GM19240 (cell line): ENCODE measurements at regions not wholly inside any gene's neighbourhood (a gene's known extent, or its start where the extent isn't known, plus 50 kb on each side); places are given as distances from the start of the nearest gene placed in this dataset.
"Not testable (repeated sequence)": the region's sequence is repeated elsewhere in the genome, so short reads cannot be mapped to it uniquely, and the experiment has no call there.

Experiments
- DNase-seq: peaks from one replicate; pipeline ENCODE4 v3.0.0; 2011; ENCODE audit warnings: low spot score; ENCODE audit not compliant: insufficient read length

- no peak for DNase-seq
Observed at GRCh38 chr4:155473420-155474095, 96.8 kb upstream of the MAP9 start.

- DNase-seq = no peak
Observed at GRCh38 chr4:155468282-155468681, 91.5 kb upstream of the MAP9 start.

GRCh38 chr4:155450676-155451075 lies 73.9 kb upstream of the MAP9 start:
- DNase-seq = no peak

- no peak for DNase-seq
Observed at GRCh38 chr4:155445306-155445705, 68.5 kb upstream of the MAP9 start.

GRCh38 chr4:155444721-155445120 lies 68.0 kb upstream of the MAP9 start:
- no peak for DNase-seq

- peak; percentile 1 for DNase-seq
Observed at GRCh38 chr4:155442267-155443105, 65.7 kb upstream of the MAP9 start.

- DNase-seq = no peak
Observed at GRCh38 chr4:155441475-155441874, 64.7 kb upstream of the MAP9 start.

GRCh38 chr4:155439760-155440159 lies 63.0 kb upstream of the MAP9 start:
- DNase-seq = not testable (repeated sequence)

- DNase-seq = no peak
Observed at GRCh38 chr4:155434904-155435303, 58.1 kb upstream of the MAP9 start.

- no peak for DNase-seq
Observed at GRCh38 chr4:155434366-155434765, 57.6 kb upstream of the MAP9 start.

- no peak for DNase-seq
Observed at GRCh38 chr4:155433636-155434360, 57.0 kb upstream of the MAP9 start.

GRCh38 chr4:155430895-155431795 lies 54.4 kb upstream of the MAP9 start:
- DNase-seq = no peak

- no peak for DNase-seq
Observed at GRCh38 chr4:155428128-155428527, 51.4 kb upstream of the MAP9 start.

- DNase-seq = no peak
Observed at GRCh38 chr4:155426953-155427352, 50.2 kb upstream of the MAP9 start.
